H1 (cell line): ENCODE measurements at regions not wholly inside any gene's neighbourhood (a gene's known extent, or its start where the extent isn't known, plus 50 kb on each side); places are given as distances from the start of the nearest gene placed in this dataset.
A peak's percentile ranks its signal among the peaks of the same experiment; 100 is the strongest.
"Not testable (repeated sequence)": the region's sequence is repeated elsewhere in the genome, so short reads cannot be mapped to it uniquely, and the experiment has no call there.

Source experiments
- CTCF ChIA-PET: fragments of 300-600 bp; sonication (Branson Sonifier 250); formaldehyde crosslinking; loops from one replicate; lab custom pipeline; 2021; ENCODE audit not compliant: partially characterized antibody; lab: Charles Lee
- POLR2A ChIA-PET: fragments of 300-600 bp; sonication (Branson Sonifier 250); formaldehyde crosslinking; loops from one replicate; lab custom pipeline; 2021; ENCODE audit warnings: inconsistent platforms; ENCODE audit not compliant: partially characterized antibody; lab: Charles Lee
- DNase-seq, 2 experiments: peaks; one replicate each; pipeline versions ENCODE4 v3.0.0 to v3.0.0-alpha.2; 2010 to 2022; ENCODE audit warnings: low spot score in 2 of 2, low read depth in 1 of 2, mixed read lengths in 1 of 2
- FAIRE-seq: peaks from 2 replicates; lab custom pipeline; 2011; peaks lifted over from hg19 to GRCh38; lab: Jason Lieb, UNC
- H2AFZ ChIP-seq: 2 replicates; pipeline ENCODE4 v1.8.1; 2012; ENCODE audit warnings: low read length, inconsistent platforms
- H2AK5ac ChIP-seq: 2 replicates; pipeline ENCODE4 v1.6.1; 2013; ENCODE audit warnings: low read depth, low read length
- H2BK120ac ChIP-seq: replicated peaks from 2 replicates; pipeline ENCODE3; 2013; ENCODE audit warnings: low read depth, low read length, inconsistent platforms
- H2BK12ac ChIP-seq: 2 replicates; pipeline ENCODE4 v1.6.1; 2013; ENCODE audit warnings: low read depth, low read length
- H2BK15ac ChIP-seq: 2 replicates; pipeline ENCODE4 v1.6.1; 2013; ENCODE audit warnings: low read length
- H2BK20ac ChIP-seq: 2 replicates; pipeline ENCODE4 v1.6.1; 2013; ENCODE audit warnings: low read length
- H2BK5ac ChIP-seq: 2 replicates; pipeline ENCODE4 v1.6.1; 2013; ENCODE audit warnings: low read depth, low read length
- H3K14ac ChIP-seq: 2 replicates; pipeline ENCODE4 v1.6.1; 2013; ENCODE audit warnings: inconsistent platforms; ENCODE audit not compliant: insufficient read length
- H3K18ac ChIP-seq: 2 replicates; pipeline ENCODE4 v1.6.1; 2013; ENCODE audit warnings: low read length; ENCODE audit errors: extremely low read depth
- H3K23ac ChIP-seq: 2 replicates; pipeline ENCODE4 v1.6.1; 2013; ENCODE audit warnings: inconsistent platforms; ENCODE audit not compliant: insufficient read length
- H3K23me2 ChIP-seq: 2 replicates; pipeline ENCODE4 v1.6.1; 2013; ENCODE audit warnings: low read depth, low read length
- H3K27ac ChIP-seq: 2 replicates; pipeline ENCODE4 v1.6.1; 2011; ENCODE audit warnings: low read depth, low read length, inconsistent platforms
- H3K27me3 ChIP-seq, 4 experiments: replicated peaks in 1 of 4; 1 replicate in 1 of 4; 2 replicates in 3 of 4; pipeline versions ENCODE4 v1.6.1 to v1.8.1; 2011 to 2013; ENCODE audit warnings: low read length in 3 of 4, mild to moderate bottlenecking in 3 of 4, inconsistent platforms in 2 of 4, mixed read lengths in 2 of 4, moderate library complexity in 1 of 4; ENCODE audit not compliant: control insufficient read depth in 3 of 4, insufficient read depth in 3 of 4; ENCODE audit errors: extremely low read depth in 1 of 4
- H3K36me3 ChIP-seq, 4 experiments: 2 replicates each; pipeline versions ENCODE4 v1.6.1 to v1.8.1; 2011 to 2013; ENCODE audit warnings: mild to moderate bottlenecking in 4 of 4, low read length in 3 of 4, moderate library complexity in 2 of 4, control low read depth in 1 of 4, inconsistent platforms in 1 of 4; ENCODE audit not compliant: insufficient read depth in 4 of 4, control insufficient read depth in 2 of 4
- H3K4ac ChIP-seq: replicated peaks from 2 replicates; pipeline ENCODE3; 2013; ENCODE audit warnings: low read length, low read depth, mixed read lengths, inconsistent platforms; ENCODE audit not compliant: insufficient read length
- H3K4me1 ChIP-seq, 4 experiments: replicated peaks in 1 of 4; 1 replicate in 1 of 4; 2 replicates in 3 of 4; pipeline versions ENCODE4 v1.6.1 to v1.8.1; 2011 to 2013; ENCODE audit warnings: low read length in 3 of 4, inconsistent platforms in 2 of 4, mixed read lengths in 1 of 4; ENCODE audit not compliant: insufficient read depth in 4 of 4, control insufficient read depth in 3 of 4
- H3K4me2 ChIP-seq, 2 experiments: 2 replicates each; pipeline versions ENCODE4 v1.6.1 to v1.8.1; 2011 to 2013; ENCODE audit warnings: low read depth in 2 of 2, low read length in 2 of 2, control low read depth in 1 of 2, inconsistent platforms in 1 of 2, mild to moderate bottlenecking in 1 of 2; ENCODE audit not compliant: insufficient read depth in 1 of 2
- H3K4me3 ChIP-seq, 4 experiments: fragments of 200-600, 300-600 bp in 1 of 4; sonication (generic), shearing (Covaris generic), sonication (Bioruptor Twin) in 1 of 4; 2 replicates each; pipeline versions ENCODE4 v1.5.1 to v1.8.1; 2011 to 2016; ENCODE audit warnings: low read length in 4 of 4, low read depth in 3 of 4, control low read depth in 2 of 4, inconsistent platforms in 2 of 4, mild to moderate bottlenecking in 2 of 4, mixed read lengths in 1 of 4, moderate library complexity in 1 of 4; ENCODE audit not compliant: insufficient read depth in 2 of 4; ENCODE audit errors: extremely low read depth in 1 of 4
- H3K56ac ChIP-seq: replicated peaks from 2 replicates; pipeline ENCODE3; 2013; ENCODE audit warnings: low read depth, mild to moderate bottlenecking, mixed read lengths, low read length, inconsistent platforms; ENCODE audit not compliant: insufficient read length
- H3K79me1 ChIP-seq: 2 replicates; pipeline ENCODE4 v1.6.1; 2013; ENCODE audit warnings: low read depth, low read length, control low read depth
- H3K79me2 ChIP-seq, 2 experiments: 2 replicates each; pipeline versions ENCODE4 v1.6.1 to v1.8.1; 2012 to 2013; ENCODE audit warnings: low read length in 2 of 2, mild to moderate bottlenecking in 2 of 2, inconsistent platforms in 1 of 2; ENCODE audit not compliant: insufficient read depth in 2 of 2, control insufficient read depth in 1 of 2
- H3K9ac ChIP-seq, 4 experiments: replicated peaks in 1 of 4; 1 replicate in 1 of 4; 2 replicates in 3 of 4; pipeline versions ENCODE4 v1.6.1 to v1.8.1; 2011 to 2013; ENCODE audit warnings: low read depth in 3 of 4, low read length in 3 of 4, control low read depth in 2 of 4, mild to moderate bottlenecking in 2 of 4, moderate library complexity in 2 of 4, inconsistent platforms in 1 of 4; ENCODE audit errors: extremely low read depth in 1 of 4
- H3K9me3 ChIP-seq, 2 experiments: 2 replicates each; pipeline versions ENCODE4 v1.6.1 to v1.8.1; 2012 to 2013; ENCODE audit warnings: mild to moderate bottlenecking in 2 of 2, moderate library complexity in 2 of 2, control low read depth in 1 of 2, inconsistent platforms in 1 of 2, low read depth in 1 of 2, low read length in 1 of 2, mixed read lengths in 1 of 2; ENCODE audit not compliant: insufficient read depth in 2 of 2
- H4K20me1 ChIP-seq, 2 experiments: replicated peaks in 1 of 2; 2 replicates each; pipeline versions ENCODE3 to v1.8.1; 2011 to 2013; ENCODE audit warnings: inconsistent platforms in 2 of 2, low read length in 2 of 2, mild to moderate bottlenecking in 1 of 2; ENCODE audit not compliant: insufficient read depth in 2 of 2, control insufficient read depth in 1 of 2
- H4K5ac ChIP-seq: 2 replicates; pipeline ENCODE4 v1.6.1; 2013; ENCODE audit warnings: low read length, low read depth, mixed read lengths, inconsistent platforms; ENCODE audit not compliant: insufficient read length
- H4K8ac ChIP-seq: 2 replicates; pipeline ENCODE4 v1.8.0; 2013; ENCODE audit warnings: mild to moderate bottlenecking, moderate library complexity, low read length, inconsistent platforms; ENCODE audit not compliant: insufficient read depth; ENCODE audit errors: extremely low read depth
- H4K91ac ChIP-seq: replicated peaks from 2 replicates; pipeline ENCODE3; 2013; ENCODE audit warnings: low read length, mixed read lengths, inconsistent platforms; ENCODE audit not compliant: insufficient read length
- WGBS, 2 experiments: shearing (Covaris generic) in 1 of 2; methylation state at CpG; one replicate each; pipeline versions ENCODE4 v1.1.6 to v1.1.7; 2013 to 2015; ENCODE audit warnings: low lambda C conversion rate in 2 of 2, mixed read lengths in 2 of 2, inconsistent platforms in 1 of 2, low coverage in 1 of 2, missing lambda C conversion rate in 1 of 2; ENCODE audit not compliant: insufficient replicate concordance in 2 of 2, insufficient coverage in 1 of 2, insufficient read length in 1 of 2; ENCODE audit errors: extremely low coverage in 1 of 2, missing lambda C conversion rate in 1 of 2; 5-methylcytosine and 5-hydroxymethylcytosine counted together

- FAIRE-seq, H3K23me2 ChIP-seq, H2BK15ac ChIP-seq, H3K36me3 ChIP-seq, CTCF ChIA-PET, H2AK5ac ChIP-seq, H2BK12ac ChIP-seq, H2BK20ac ChIP-seq, H3K56ac ChIP-seq, H3K27ac ChIP-seq, H3K23ac ChIP-seq, POLR2A ChIA-PET, H4K20me1 ChIP-seq, H3K14ac ChIP-seq, H4K8ac ChIP-seq, H3K79me2 ChIP-seq, H3K27me3 ChIP-seq, H3K18ac ChIP-seq, H2BK120ac ChIP-seq, H2AFZ ChIP-seq, H3K4me1 ChIP-seq, H3K4me3 ChIP-seq, H4K91ac ChIP-seq, H4K5ac ChIP-seq, H2BK5ac ChIP-seq, H3K9ac ChIP-seq, H3K4ac ChIP-seq, H3K4me2 ChIP-seq, H3K9me3 ChIP-seq, H3K79me1 ChIP-seq: not testable (repeated sequence)
- DNase-seq: peak in 1 of 2 experiments; percentile 44
- WGBS, 2 experiments: 76% methylated on average over 4 of the region's 4 CpGs; no CpG with 5 or more reads in 1 of the 2 experiments
Observed at GRCh38 chr11:90613037-90613436, 390.2 kb upstream of the CHORDC1 start.
